ENCODE measurements at regions not wholly inside any gene's neighbourhood (a gene's known extent, or its start where the extent isn't known, plus 50 kb on each side); places are given as distances from the start of the nearest gene placed in this dataset.

DNA sequence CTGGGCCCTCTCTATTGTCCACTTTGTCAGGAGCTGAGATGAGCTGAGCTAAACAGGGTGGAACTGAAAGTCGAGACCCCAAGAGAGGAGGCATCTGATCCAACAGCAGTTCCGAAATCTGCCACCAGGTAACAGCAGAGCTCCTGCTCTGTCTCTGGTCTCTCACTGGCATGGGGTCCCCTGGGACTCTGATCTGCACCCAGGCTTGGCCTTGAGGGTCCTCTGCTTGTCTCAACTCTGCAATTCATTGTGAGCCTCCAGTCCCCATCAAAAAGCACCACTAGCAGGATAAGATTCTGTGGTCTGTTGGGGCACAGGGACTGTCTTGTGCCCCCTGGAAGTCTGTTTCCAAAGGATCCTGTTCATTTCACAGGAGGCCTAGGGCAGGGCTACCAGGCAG is 62.5 kb upstream of the TOP1 start (continued):
- TF ChIP-seq THYN1 (CRISPR knock-in tag; IDR thresholded peaks at IDR 0.05; ENCODE audit: borderline replicate concordance, low read depth): no peak
- TF ChIP-seq, protein P1, sequence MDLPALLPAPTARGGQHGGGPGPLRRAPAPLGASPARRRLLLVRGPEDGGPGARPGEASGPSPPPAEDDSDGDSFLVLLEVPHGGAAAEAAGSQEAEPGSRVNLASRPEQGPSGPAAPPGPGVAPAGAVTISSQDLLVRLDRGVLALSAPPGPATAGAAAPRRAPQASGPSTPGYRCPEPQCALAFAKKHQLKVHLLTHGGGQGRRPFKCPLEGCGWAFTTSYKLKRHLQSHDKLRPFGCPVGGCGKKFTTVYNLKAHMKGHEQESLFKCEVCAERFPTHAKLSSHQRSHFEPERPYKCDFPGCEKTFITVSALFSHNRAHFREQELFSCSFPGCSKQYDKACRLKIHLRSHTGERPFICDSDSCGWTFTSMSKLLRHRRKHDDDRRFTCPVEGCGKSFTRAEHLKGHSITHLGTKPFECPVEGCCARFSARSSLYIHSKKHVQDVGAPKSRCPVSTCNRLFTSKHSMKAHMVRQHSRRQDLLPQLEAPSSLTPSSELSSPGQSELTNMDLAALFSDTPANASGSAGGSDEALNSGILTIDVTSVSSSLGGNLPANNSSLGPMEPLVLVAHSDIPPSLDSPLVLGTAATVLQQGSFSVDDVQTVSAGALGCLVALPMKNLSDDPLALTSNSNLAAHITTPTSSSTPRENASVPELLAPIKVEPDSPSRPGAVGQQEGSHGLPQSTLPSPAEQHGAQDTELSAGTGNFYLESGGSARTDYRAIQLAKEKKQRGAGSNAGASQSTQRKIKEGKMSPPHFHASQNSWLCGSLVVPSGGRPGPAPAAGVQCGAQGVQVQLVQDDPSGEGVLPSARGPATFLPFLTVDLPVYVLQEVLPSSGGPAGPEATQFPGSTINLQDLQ (CRISPR knock-in tag; IDR thresholded peaks at IDR 0.05): 0 out of 2 replicates have a peak, but pooled peaks have one; percentile 42
- TF ChIP-seq, protein P2, sequence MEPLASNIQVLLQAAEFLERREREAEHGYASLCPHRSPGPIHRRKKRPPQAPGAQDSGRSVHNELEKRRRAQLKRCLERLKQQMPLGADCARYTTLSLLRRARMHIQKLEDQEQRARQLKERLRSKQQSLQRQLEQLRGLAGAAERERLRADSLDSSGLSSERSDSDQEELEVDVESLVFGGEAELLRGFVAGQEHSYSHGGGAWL (CRISPR knock-in tag; IDR thresholded peaks at IDR 0.05): 0 out of 2 replicates have a peak, but pooled peaks have one; percentile 16
- no peak for TF ChIP-seq RBM22 (optimal IDR thresholded peaks at IDR 0.05; ENCODE audit: low read length)

DNA sequence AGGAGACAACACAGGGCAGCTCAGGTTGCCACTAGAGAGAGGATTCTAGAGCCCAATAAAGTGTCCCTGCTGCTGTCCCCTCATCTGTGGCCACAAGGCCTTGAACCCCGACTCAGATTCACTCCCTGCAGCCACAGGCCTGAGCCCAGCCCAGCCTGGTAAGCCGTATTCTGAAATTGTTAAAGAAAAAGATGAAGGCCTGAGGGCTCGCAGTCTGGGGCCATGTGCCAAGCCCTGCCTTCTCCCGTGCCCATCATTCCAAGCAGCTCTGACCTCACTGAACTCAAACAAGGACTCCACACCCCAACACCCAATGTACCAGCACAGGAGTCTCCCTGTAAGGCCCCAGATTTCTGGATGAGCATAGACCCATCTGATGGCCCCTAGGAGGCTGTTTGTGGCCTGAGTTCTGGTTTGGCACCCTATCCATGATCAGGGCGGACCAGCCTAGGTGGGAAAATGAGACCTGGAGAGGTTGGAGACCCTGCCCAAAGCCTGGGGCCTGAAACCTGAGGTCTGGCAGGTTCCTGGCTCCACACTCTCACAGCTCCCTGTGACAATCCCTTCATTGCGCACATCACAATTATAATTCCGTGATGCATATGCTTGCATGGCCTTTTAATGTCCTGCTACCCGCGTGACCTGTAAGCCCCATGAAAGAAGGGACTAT is 62.0 kb upstream of the TOP1 start:
- no peak overlapping the region for H2AFZ ChIP-seq (ENCODE audit: low read length)
- no peak for ATAC-seq
- BruUV-seq (replicated peaks): no TSS peak
- H3K9ac ChIP-seq (ENCODE audit: insufficient read depth, low read depth, low read length): no peak overlapping the region
- H3K36me3 ChIP-seq (replicated peaks in 1 of 2; ENCODE audit: control insufficient read depth in 1 of 2, insufficient read depth in 2 of 2, low read length in 2 of 2): no peaks in the 10 kb centered on the region
- ChIA-PET CTCF (ENCODE audit: low intra/inter-chr PET ratio, low total read pairs) (interaction anchor here (1.0 to 3.9 kb wide), 2 partner anchors 129 kb away, joined by 3 to 76 read pairs; no protein-coding TSS in a partner anchor), POLR2A (no interaction called here)
- intact Hi-C loops (cut with micrococcal nuclease; ENCODE audit: unreplicated experiment): loop anchor here (5.0 kb wide), 1 partner anchor 446 kb away; no protein-coding TSS in a partner anchor
- no peak for DNase-seq (ENCODE audit: low spot score)
- no peak overlapping the region for H3K27ac ChIP-seq (ENCODE audit: extremely low read length, insufficient read depth, low read length)
- H3K27me3 ChIP-seq (ENCODE audit: control insufficient read depth in 1 of 2, insufficient read depth in 2 of 2, low read length in 2 of 2): peaks cover 4 to 8% of the 10 kb centered on the region in 2 experiments; a peak in 2 of 5 replicates
- 43% methylated on average over 8 of the region's 9 CpGs for WGBS (ENCODE audit: low lambda C conversion rate)
- no peak overlapping the region for H3K4me3 ChIP-seq (replicated peaks in 1 of 3; ENCODE audit: insufficient read depth in 1 of 3, low read depth in 2 of 3, low read length in 3 of 3)
- no peak for FAIRE-seq
- H3K79me2 ChIP-seq (ENCODE audit: insufficient read depth, low read length): no peaks in the 10 kb centered on the region
- H3K4me1 ChIP-seq (ENCODE audit: insufficient read depth, low read length): peaks cover 32% of the 10 kb centered on the region
- peak overlapping the region; percentile 29 for H3K4me2 ChIP-seq (ENCODE audit: low read depth, low read length)
- H3K9me3 ChIP-seq (ENCODE audit: low read length): no peaks in the 10 kb centered on the region
- in situ Hi-C loops (cut with HindIII; ENCODE audit: extremely low pct_ligation_motif_present, low pct_unique_long_range_greater_than_20kb): loop anchor here (5.0 kb wide), 1 partner anchor 376 kb away; the partner anchor contains the start of gene LPIN3
- H4K20me1 ChIP-seq (ENCODE audit: insufficient read depth, low read length): no peaks in the 10 kb centered on the region
- TF ChIP-seq, protein P3, sequence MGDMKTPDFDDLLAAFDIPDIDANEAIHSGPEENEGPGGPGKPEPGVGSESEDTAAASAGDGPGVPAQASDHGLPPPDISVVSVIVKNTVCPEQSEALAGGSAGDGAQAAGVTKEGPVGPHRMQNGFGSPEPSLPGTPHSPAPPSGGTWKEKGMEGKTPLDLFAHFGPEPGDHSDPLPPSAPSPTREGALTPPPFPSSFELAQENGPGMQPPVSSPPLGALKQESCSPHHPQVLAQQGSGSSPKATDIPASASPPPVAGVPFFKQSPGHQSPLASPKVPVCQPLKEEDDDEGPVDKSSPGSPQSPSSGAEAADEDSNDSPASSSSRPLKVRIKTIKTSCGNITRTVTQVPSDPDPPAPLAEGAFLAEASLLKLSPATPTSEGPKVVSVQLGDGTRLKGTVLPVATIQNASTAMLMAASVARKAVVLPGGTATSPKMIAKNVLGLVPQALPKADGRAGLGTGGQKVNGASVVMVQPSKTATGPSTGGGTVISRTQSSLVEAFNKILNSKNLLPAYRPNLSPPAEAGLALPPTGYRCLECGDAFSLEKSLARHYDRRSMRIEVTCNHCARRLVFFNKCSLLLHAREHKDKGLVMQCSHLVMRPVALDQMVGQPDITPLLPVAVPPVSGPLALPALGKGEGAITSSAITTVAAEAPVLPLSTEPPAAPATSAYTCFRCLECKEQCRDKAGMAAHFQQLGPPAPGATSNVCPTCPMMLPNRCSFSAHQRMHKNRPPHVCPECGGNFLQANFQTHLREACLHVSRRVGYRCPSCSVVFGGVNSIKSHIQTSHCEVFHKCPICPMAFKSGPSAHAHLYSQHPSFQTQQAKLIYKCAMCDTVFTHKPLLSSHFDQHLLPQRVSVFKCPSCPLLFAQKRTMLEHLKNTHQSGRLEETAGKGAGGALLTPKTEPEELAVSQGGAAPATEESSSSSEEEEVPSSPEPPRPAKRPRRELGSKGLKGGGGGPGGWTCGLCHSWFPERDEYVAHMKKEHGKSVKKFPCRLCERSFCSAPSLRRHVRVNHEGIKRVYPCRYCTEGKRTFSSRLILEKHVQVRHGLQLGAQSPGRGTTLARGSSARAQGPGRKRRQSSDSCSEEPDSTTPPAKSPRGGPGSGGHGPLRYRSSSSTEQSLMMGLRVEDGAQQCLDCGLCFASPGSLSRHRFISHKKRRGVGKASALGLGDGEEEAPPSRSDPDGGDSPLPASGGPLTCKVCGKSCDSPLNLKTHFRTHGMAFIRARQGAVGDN (CRISPR knock-in tag; IDR thresholded peaks at IDR 0.05): peak; percentile 33; the same call in 1 of the 2 replicates
- TF ChIP-seq ZNF737 (CRISPR knock-in tag; IDR thresholded peaks at IDR 0.05; ENCODE audit: borderline replicate concordance) (0 out of 2 replicates have a peak, but pooled peaks have one; percentile 11), ZNF33A (CRISPR knock-in tag; IDR thresholded peaks at IDR 0.05; ENCODE audit: borderline replicate concordance) (no peak), ATAD3A (CRISPR knock-in tag; IDR thresholded peaks at IDR 0.05) (no peak)
- TF ChIP-seq, protein P4, sequence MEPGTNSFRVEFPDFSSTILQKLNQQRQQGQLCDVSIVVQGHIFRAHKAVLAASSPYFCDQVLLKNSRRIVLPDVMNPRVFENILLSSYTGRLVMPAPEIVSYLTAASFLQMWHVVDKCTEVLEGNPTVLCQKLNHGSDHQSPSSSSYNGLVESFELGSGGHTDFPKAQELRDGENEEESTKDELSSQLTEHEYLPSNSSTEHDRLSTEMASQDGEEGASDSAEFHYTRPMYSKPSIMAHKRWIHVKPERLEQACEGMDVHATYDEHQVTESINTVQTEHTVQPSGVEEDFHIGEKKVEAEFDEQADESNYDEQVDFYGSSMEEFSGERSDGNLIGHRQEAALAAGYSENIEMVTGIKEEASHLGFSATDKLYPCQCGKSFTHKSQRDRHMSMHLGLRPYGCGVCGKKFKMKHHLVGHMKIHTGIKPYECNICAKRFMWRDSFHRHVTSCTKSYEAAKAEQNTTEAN (CRISPR knock-in tag; conservative IDR thresholded peaks at IDR 0.05): no peak
- TF ChIP-seq, protein P5, sequence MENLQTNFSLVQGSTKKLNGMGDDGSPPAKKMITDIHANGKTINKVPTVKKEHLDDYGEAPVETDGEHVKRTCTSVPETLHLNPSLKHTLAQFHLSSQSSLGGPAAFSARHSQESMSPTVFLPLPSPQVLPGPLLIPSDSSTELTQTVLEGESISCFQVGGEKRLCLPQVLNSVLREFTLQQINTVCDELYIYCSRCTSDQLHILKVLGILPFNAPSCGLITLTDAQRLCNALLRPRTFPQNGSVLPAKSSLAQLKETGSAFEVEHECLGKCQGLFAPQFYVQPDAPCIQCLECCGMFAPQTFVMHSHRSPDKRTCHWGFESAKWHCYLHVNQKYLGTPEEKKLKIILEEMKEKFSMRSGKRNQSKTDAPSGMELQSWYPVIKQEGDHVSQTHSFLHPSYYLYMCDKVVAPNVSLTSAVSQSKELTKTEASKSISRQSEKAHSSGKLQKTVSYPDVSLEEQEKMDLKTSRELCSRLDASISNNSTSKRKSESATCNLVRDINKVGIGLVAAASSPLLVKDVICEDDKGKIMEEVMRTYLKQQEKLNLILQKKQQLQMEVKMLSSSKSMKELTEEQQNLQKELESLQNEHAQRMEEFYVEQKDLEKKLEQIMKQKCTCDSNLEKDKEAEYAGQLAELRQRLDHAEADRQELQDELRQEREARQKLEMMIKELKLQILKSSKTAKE (CRISPR knock-in tag; IDR thresholded peaks at IDR 0.05; ENCODE audit: borderline replicate concordance): no peak
